IPS-18a (cell line): ENCODE measurements at regions not wholly inside any gene's neighbourhood (a gene's known extent, or its start where the extent isn't known, plus 50 kb on each side); places are given as distances from the start of the nearest gene placed in this dataset.
"Not testable (repeated sequence)": the region's sequence is repeated elsewhere in the genome, so short reads cannot be mapped to it uniquely, and the experiment has no call there.

Source experiments
- H3K27ac ChIP-seq: one replicate; pipeline ENCODE4 v1.5.1; 2013; ENCODE audit warnings: low read length
- H3K27me3 ChIP-seq: one replicate; pipeline ENCODE4 v1.6.1; 2013; ENCODE audit warnings: mild to moderate bottlenecking, low read length; ENCODE audit not compliant: control insufficient read depth, insufficient read depth
- H3K36me3 ChIP-seq: one replicate; pipeline ENCODE4 v1.6.1; 2013; ENCODE audit warnings: low read depth, low read length; ENCODE audit not compliant: control insufficient read depth
- H3K4me1 ChIP-seq: one replicate; pipeline ENCODE4 v1.6.1; 2013; ENCODE audit warnings: low read depth, low read length; ENCODE audit not compliant: control insufficient read depth
- H3K4me3 ChIP-seq: one replicate; pipeline ENCODE4 v1.5.1; 2013; ENCODE audit warnings: low read length
- H3K9ac ChIP-seq: one replicate; pipeline ENCODE4 v1.6.1; 2013; ENCODE audit warnings: mild to moderate bottlenecking, low read length, moderate library complexity
- H3K9me3 ChIP-seq: one replicate; pipeline ENCODE4 v1.6.1; 2013; ENCODE audit warnings: low read depth, low read length; ENCODE audit not compliant: control insufficient read depth

GRCh38 chr2:145750612-145751011 is 1230.7 kb upstream of the ZEB2 start:
- no peaks in the 10 kb centered on the region for H3K36me3 ChIP-seq
- no peaks in the 10 kb centered on the region for H3K9me3 ChIP-seq
- no peak overlapping the region for H3K9ac ChIP-seq
- H3K27ac ChIP-seq = no peak overlapping the region
- peaks cover 10% of the 10 kb centered on the region for H3K4me1 ChIP-seq
- H3K4me3 ChIP-seq = no peak overlapping the region
- H3K27me3 ChIP-seq = no peaks in the 10 kb centered on the region

DNA sequence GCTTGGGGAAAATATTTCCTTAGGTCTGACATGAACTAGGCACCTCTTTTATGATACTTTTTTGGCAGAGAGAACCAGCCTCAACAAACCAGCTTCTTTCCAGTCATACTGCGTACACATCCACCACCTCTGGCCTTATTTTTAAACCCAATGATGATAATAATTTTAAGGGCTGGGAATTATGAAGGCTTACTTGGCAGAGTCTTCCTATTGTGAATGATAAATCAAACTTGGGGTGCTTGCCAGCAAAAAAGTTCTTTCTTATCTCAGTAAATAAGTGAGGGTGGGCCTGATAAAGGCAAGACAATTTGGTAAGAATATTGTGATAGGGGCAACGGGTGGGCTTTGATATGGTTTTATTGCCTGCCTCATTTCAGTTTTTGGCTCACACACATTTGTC is 1230.2 kb upstream of the ZEB2 start:
- no peaks in the 10 kb centered on the region for H3K27me3 ChIP-seq
- no peaks in the 10 kb centered on the region for H3K36me3 ChIP-seq
- H3K9ac ChIP-seq = no peak overlapping the region
- no peaks in the 10 kb centered on the region for H3K9me3 ChIP-seq
- H3K27ac ChIP-seq = no peak overlapping the region
- no peak overlapping the region for H3K4me3 ChIP-seq
- peaks cover 10% of the 10 kb centered on the region for H3K4me1 ChIP-seq

GRCh38 chr2:145749556-145749955 is 1229.6 kb upstream of the ZEB2 start:
- no peaks in the 10 kb centered on the region for H3K9me3 ChIP-seq
- no peak overlapping the region for H3K27ac ChIP-seq
- H3K4me1 ChIP-seq = peaks cover 10% of the 10 kb centered on the region
- H3K36me3 ChIP-seq = no peaks in the 10 kb centered on the region
- H3K9ac ChIP-seq = no peak overlapping the region
- H3K27me3 ChIP-seq = no peaks in the 10 kb centered on the region
- no peak overlapping the region for H3K4me3 ChIP-seq

DNA sequence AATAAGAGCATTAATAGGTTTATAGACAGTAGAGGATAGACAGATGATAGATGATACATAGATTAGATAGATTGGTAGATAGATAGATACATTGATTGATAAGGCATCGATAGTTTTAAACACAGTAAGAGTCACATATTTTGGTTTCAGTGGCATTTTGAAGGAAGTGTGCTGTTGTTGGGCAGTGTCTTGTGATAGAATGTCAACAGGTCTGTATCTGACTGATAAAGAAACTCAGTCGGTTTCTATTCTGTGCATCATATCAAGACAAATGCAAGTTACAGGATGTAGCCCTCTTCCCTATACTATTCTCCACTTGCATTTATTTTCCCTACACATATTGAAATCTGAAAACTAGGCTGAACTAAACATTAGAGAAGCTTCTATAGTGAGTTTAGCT is 1229.0 kb upstream of the ZEB2 start:
- Histone ChIP-seq H3K27ac (no peak overlapping the region), H3K4me3 (no peak overlapping the region), H3K9ac (no peak overlapping the region), H3K4me1 (peaks cover 10% of the 10 kb centered on the region), H3K36me3 (no peaks in the 10 kb centered on the region), H3K9me3 (no peaks in the 10 kb centered on the region), H3K27me3 (no peaks in the 10 kb centered on the region)

- no peak overlapping the region for H3K9ac ChIP-seq
Measured at GRCh38 chr2:145747715-145748114, 1227.8 kb upstream of the ZEB2 start.

DNA sequence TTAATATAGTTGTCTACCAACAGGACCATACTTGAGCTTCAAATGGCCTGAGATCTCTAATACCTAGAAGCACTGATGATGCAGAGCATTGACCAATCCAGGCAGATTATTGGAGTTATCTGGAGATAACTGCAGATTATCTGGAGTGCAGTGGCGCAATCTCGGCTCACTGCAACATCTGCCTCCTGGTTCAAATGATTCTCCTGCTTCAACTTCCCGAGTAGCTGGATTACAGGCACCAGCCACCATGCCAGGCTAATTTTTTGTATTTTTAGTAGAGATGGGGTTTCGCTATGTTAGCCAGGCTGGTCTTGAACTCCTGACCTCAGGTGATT is 1225.4 kb upstream of the ZEB2 start:
- not testable (repeated sequence) for H3K4me1 ChIP-seq

More at GRCh38 chr2:145747715-145748114, 1227.8 kb upstream of the ZEB2 start:
- H3K27me3 ChIP-seq = no peaks in the 10 kb centered on the region
- no peak overlapping the region for H3K4me3 ChIP-seq
- H3K27ac ChIP-seq = no peak overlapping the region
- H3K36me3 ChIP-seq = no peaks in the 10 kb centered on the region
- H3K9me3 ChIP-seq = no peaks in the 10 kb centered on the region
- H3K4me1 ChIP-seq = peaks cover 7% of the 10 kb centered on the region

GRCh38 chr2:145744541-145745386 is 1224.8 kb upstream of the ZEB2 start:
- H3K4me1 ChIP-seq = no peaks in the 10 kb centered on the region
- H3K9me3 ChIP-seq = no peaks in the 10 kb centered on the region
- no peaks in the 10 kb centered on the region for H3K36me3 ChIP-seq
- H3K27ac ChIP-seq = no peak overlapping the region
- H3K27me3 ChIP-seq = no peaks in the 10 kb centered on the region
- no peak overlapping the region for H3K4me3 ChIP-seq
- H3K9ac ChIP-seq = no peak overlapping the region

More for the DNA sequence above, 1225.4 kb upstream of the ZEB2 start:
- not testable (repeated sequence) for H3K4me3 ChIP-seq, H3K9ac ChIP-seq, H3K9me3 ChIP-seq, H3K27me3 ChIP-seq, H3K27ac ChIP-seq, H3K36me3 ChIP-seq

DNA sequence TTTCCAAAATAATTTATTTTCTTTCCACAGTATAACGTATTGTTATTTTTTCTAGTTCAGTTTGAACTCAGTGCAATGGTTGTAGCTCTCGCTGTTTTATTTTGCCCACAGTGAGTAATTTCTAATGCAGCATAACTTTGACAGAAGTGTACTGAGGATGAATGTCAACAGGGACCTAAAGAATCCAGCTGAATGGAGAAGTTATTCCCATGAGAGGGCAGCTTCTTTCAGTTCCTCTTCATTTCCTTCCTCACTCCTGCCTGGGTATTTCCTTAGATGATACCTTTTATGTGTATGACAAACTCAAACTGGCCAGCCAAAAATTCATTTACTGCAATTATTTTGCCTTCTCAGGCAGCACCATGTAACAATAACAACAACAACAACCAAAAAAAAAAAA is 1223.1 kb upstream of the ZEB2 start:
- H3K9ac ChIP-seq = no peak overlapping the region
- no peaks in the 10 kb centered on the region for H3K27me3 ChIP-seq
- no peaks in the 10 kb centered on the region for H3K9me3 ChIP-seq
- H3K36me3 ChIP-seq = no peaks in the 10 kb centered on the region
- no peak overlapping the region for H3K4me3 ChIP-seq
- no peak overlapping the region for H3K27ac ChIP-seq
- no peaks in the 10 kb centered on the region for H3K4me1 ChIP-seq

- Histone ChIP-seq H3K4me3 (no peak overlapping the region), H3K36me3 (no peaks in the 10 kb centered on the region), H3K4me1 (no peaks in the 10 kb centered on the region)
Measured at GRCh38 chr2:145741636-145742035, 1221.7 kb upstream of the ZEB2 start.

GRCh38 chr2:145741181-145741580 is 1221.3 kb upstream of the ZEB2 start:
- no peaks in the 10 kb centered on the region for H3K9me3 ChIP-seq

More at GRCh38 chr2:145741636-145742035, 1221.7 kb upstream of the ZEB2 start:
- Histone ChIP-seq H3K9me3 (no peaks in the 10 kb centered on the region), H3K27me3 (no peaks in the 10 kb centered on the region), H3K9ac (no peak overlapping the region), H3K27ac (no peak overlapping the region)

DNA sequence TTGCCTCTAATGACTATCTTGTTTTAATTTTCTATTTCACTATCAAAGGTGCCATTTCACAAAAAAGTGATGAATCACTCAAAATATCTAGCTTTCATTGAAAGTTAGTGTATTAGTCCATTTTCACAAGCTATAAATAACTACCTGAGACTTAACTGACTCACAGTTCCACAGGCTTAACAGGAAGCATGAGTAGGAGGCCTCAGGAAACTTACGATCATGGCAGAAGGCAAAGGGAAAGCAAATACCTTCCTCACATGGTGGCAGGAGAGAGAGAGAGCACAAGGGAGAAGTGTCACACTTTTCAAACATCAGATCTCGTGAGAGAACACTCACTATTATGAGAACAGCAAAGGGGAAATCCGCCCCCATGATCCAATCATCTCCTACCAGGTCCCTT is 1220.4 kb upstream of the ZEB2 start:
- no peaks in the 10 kb centered on the region for H3K36me3 ChIP-seq
- H3K27ac ChIP-seq = no peak overlapping the region
- H3K4me1 ChIP-seq = no peaks in the 10 kb centered on the region
- H3K27me3 ChIP-seq = no peaks in the 10 kb centered on the region
- H3K9ac ChIP-seq = no peak overlapping the region
- no peak overlapping the region for H3K4me3 ChIP-seq
- no peaks in the 10 kb centered on the region for H3K9me3 ChIP-seq

More at GRCh38 chr2:145741181-145741580, 1221.3 kb upstream of the ZEB2 start:
- no peaks in the 10 kb centered on the region for H3K4me1 ChIP-seq
- no peak overlapping the region for H3K27ac ChIP-seq
- H3K4me3 ChIP-seq = no peak overlapping the region
- no peaks in the 10 kb centered on the region for H3K36me3 ChIP-seq
- H3K27me3 ChIP-seq = no peaks in the 10 kb centered on the region
- H3K9ac ChIP-seq = no peak overlapping the region

DNA sequence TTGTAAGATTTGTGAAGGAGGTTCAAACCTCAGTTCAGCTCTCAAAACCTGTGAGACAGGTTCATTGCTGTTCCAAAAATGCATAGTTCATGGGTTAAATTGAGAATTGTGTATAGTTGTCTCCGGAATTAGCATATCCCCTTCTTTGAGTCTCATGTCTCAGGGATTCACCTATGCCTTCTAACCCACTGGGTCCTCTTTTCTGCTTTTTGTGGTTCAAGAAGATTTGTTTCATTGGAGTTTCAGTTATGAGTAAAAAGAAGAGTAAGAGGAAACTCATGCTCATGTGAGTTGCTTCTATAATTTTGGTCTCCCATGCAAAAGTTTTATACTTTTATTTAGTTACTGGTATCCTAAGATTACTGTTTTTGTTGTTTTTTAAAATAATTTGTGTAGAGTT is 1219.8 kb upstream of the ZEB2 start:
- H3K27ac ChIP-seq = no peak overlapping the region
- no peaks in the 10 kb centered on the region for H3K36me3 ChIP-seq
- no peak overlapping the region for H3K4me3 ChIP-seq
- H3K9ac ChIP-seq = no peak overlapping the region
- H3K9me3 ChIP-seq = no peaks in the 10 kb centered on the region
- H3K4me1 ChIP-seq = no peaks in the 10 kb centered on the region
- no peaks in the 10 kb centered on the region for H3K27me3 ChIP-seq
